Muscle layer of colon (tissue), 2 donors: ENCODE measurements at regions not wholly inside any gene's neighbourhood (a gene's known extent, or its start where the extent isn't known, plus 50 kb on each side); places are given as distances from the start of the nearest gene placed in this dataset.

Experiments used
- H3K27ac ChIP-seq: one replicate; pipeline ENCODE4 v1.7.0; 2013; ENCODE audit warnings: low read depth, mild to moderate bottlenecking, low read length, moderate library complexity
- H3K27me3 ChIP-seq, 2 donors: one replicate each; pipeline ENCODE4 v1.7.0; 2013; ENCODE audit warnings: low read length in 2 of 2, mild to moderate bottlenecking in 2 of 2; ENCODE audit not compliant: insufficient read depth in 2 of 2, control insufficient read depth in 1 of 2
- H3K36me3 ChIP-seq: one replicate; pipeline ENCODE4 v1.7.0; 2013; ENCODE audit warnings: mild to moderate bottlenecking, low read length; ENCODE audit not compliant: insufficient read depth
- H3K4me1 ChIP-seq: one replicate; pipeline ENCODE4 v1.7.0; 2013; ENCODE audit warnings: mild to moderate bottlenecking, low read length; ENCODE audit not compliant: insufficient read depth
- H3K4me3 ChIP-seq, 2 donors: one replicate each; pipeline ENCODE4 v1.7.0; 2013; ENCODE audit warnings: low read length in 2 of 2, low read depth in 1 of 2, mild to moderate bottlenecking in 1 of 2, moderate library complexity in 1 of 2
- H3K9ac ChIP-seq: one replicate; pipeline ENCODE4 v1.7.0; 2013; ENCODE audit warnings: low read length
- H3K9me3 ChIP-seq: one replicate; pipeline ENCODE4 v1.7.0; 2013; ENCODE audit warnings: mild to moderate bottlenecking, low read length
- donor health status: abdominal sarcoma.
- donor health status: Adenocarcinoma of cecum.

- no peaks in the 10 kb centered on the region for H3K36me3 ChIP-seq
- H3K9ac ChIP-seq: no peak overlapping the region
- H3K9me3 ChIP-seq: no peaks in the 10 kb centered on the region
- H3K4me3 ChIP-seq: no peak overlapping the region
- no peak overlapping the region for H3K27ac ChIP-seq
- no peaks in the 10 kb centered on the region for H3K27me3 ChIP-seq
- H3K4me1 ChIP-seq: no peaks in the 10 kb centered on the region
These were observed 207.6 kb upstream of the C14orf180 start for GRCh38 chr14:104371917-104372316.

DNA sequence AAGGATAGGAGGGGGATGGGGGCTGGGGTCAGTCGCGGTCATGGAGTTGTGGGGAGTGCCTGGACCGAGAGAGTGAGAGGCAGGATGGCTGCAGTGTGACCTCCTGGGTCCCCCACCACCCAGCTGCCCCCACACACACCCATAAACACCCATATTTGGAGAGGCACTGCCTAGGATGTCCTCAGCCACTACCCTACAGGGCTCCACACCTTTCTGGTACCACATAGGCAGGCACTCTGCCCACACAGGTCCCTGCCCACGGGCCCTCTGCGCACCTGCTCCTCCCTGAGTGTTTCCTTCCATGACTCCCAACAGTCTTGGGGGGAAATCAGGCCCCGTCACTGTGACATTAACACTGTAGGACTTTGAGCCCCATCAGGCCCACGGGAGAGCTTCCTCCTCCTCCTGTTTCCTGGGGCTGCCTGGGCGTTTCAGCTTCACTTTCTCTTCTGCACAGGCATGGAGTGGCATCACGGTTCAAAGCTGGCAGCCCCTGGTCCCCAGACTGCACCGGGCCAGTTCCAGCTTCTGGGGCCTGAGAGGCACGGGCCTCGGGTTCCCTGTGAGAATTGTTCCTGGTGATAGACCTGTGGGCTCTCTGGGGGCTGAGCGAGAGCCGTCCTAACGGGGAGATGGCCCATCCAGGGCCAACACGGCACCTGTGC lies 207.0 kb upstream of the C14orf180 start:
- no peak overlapping the region for H3K4me3 ChIP-seq
- no peak overlapping the region for H3K9ac ChIP-seq
- no peaks in the 10 kb centered on the region for H3K36me3 ChIP-seq
- H3K27ac ChIP-seq: no peak overlapping the region
- no peaks in the 10 kb centered on the region for H3K4me1 ChIP-seq
- H3K9me3 ChIP-seq: no peaks in the 10 kb centered on the region
- H3K27me3 ChIP-seq: no peaks in the 10 kb centered on the region

DNA sequence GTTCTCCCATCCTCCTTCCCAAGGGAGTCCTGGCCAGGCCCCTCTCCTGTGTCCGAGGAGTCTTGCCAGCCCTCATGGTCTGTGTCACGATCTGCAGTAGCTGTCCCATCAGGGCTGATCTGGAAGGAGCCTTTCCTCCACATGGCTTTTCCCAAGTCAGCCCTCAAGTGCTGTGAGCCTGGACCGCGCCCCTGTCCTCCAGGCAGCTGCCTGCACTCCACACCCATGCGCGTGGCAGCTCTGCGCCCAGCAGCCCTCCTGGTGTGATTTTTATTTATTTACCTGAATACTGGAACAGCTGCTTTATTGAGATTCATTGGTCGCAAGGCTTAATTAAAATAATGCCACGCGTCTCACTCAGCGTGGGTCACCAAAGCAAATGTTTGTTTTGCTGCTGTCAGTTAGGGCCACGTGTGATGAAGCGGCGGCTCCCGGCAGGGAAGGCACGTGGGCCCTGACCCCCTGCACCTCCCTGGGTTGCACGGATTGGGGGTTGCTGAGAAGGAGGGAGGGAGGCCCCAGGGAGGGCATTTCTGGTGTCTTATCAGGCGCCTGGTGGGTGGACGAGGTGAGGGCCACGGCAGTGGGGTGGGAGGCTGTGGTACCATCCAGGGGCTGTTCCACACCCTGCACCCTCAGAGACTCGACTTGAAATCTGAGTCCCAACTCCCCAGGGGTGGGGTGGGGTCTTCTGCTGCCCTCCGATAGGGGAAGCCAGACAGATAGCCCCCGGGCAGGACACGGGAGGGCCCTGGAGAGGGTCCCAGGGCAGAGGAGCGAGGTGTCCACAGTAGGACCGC lies 206.3 kb upstream of the C14orf180 start:
- Histone ChIP-seq H3K9ac (no peak overlapping the region), H3K36me3 (no peaks in the 10 kb centered on the region), H3K27ac (no peak overlapping the region), H3K4me3 (no peak overlapping the region), H3K4me1 (no peaks in the 10 kb centered on the region), H3K9me3 (no peaks in the 10 kb centered on the region), H3K27me3 (no peaks in the 10 kb centered on the region)

DNA sequence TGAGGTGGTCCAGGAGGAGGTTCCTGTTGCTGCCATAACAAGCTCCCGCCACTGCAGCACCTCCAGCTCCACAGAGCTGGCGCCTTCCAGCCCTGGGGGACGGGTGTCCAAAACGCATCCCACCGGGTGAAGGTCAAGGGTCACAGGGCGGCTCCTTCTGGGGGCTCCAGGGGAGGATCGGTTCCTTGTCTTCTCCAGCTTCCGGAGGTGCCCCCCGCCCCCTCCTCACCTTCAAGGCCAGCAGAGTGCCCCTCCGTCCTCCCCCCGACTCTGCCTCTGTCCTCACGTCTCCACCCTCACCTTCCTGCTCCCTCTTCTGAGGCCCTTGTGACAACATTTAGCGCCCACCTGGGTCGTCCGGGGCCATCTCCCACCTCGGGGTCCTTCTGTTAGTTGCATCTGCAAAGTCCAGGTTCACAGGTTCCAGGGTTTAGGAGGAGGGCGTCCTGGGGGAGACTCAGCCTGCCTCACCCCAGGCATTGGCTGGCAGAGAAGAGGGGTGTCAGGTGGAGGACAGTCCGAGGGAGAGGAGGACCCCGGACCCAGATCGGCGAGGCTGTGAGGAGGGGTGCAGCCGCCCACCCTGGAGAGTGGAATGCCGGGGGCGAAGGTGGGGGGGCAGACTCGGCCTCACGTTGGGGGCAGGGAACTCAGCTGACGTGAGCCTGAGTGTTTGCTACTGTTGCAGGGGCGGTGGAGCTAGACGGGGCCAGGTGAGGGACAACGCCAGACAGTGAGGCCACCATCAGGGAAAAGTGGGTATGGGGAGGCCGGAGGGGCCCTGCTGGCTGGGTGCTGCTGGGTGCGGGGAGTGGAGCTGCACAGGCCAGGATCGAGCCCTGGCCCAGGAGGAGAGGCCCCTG lies 205.5 kb upstream of the C14orf180 start:
- no peaks in the 10 kb centered on the region for H3K9me3 ChIP-seq
- H3K4me3 ChIP-seq: no peak overlapping the region
- no peak overlapping the region for H3K9ac ChIP-seq
- no peaks in the 10 kb centered on the region for H3K27me3 ChIP-seq
- H3K36me3 ChIP-seq: no peaks in the 10 kb centered on the region
- no peak overlapping the region for H3K27ac ChIP-seq
- H3K4me1 ChIP-seq: no peaks in the 10 kb centered on the region

DNA sequence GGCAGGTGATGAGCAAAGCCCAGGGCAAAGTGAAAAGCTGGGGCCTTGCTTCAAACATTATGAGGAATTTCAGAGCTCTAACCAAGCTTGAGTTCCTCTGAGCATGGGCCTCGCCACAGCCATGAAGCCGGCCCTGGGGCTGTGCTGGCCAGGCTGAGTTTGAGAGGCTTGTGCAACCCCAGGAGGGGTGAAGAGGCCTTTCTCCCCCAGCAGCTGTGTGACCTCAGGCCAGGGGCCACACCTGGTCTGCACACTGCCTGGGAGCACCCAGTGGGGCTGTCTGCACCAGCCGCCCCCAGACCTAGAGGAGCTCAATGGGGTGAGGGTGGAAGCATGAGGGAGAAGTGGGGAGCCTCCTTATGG lies 204.9 kb upstream of the C14orf180 start:
- Histone ChIP-seq H3K27me3 (no peaks in the 10 kb centered on the region), H3K4me3 (no peak overlapping the region), H3K9me3 (no peaks in the 10 kb centered on the region), H3K9ac (no peak overlapping the region), H3K27ac (no peak overlapping the region), H3K36me3 (no peaks in the 10 kb centered on the region), H3K4me1 (no peaks in the 10 kb centered on the region)

DNA sequence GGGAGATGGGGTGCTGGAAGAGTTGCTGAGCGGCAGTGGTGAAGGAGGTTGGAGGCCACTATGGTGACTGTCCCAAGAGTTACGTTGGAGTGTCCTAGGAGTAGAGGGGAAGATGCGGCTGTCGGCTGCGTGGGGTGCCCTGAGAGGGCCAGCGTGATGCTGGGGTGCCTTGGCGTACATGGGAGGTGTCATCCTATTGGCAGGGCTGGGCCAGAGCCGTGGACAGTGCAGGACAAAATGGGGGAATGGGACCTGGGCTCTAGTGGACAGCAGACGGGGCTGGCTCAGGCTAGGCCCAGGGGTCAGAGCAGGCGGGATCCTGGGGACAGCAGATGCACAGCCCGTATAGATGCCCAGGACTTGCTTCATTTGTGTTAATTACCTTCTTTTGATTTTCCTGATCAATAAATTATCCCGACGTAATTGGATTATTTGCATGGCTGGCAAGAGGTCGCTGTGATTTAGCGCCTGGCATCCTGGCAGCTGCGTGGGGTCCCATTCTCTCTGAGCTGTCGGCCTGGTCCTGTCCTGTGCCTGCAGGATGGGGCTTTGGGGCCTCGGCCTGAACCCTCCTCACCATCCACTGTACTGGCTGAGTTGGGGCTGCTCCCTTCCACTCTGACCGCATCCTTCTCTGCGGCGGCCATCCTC lies 203.9 kb upstream of the C14orf180 start:
- H3K9ac ChIP-seq: no peak overlapping the region
- H3K27ac ChIP-seq: no peak overlapping the region
- no peaks in the 10 kb centered on the region for H3K4me1 ChIP-seq
- H3K27me3 ChIP-seq: no peaks in the 10 kb centered on the region
- H3K36me3 ChIP-seq: no peaks in the 10 kb centered on the region
- H3K4me3 ChIP-seq: no peak overlapping the region
- peaks cover 7% of the 10 kb centered on the region for H3K9me3 ChIP-seq

DNA sequence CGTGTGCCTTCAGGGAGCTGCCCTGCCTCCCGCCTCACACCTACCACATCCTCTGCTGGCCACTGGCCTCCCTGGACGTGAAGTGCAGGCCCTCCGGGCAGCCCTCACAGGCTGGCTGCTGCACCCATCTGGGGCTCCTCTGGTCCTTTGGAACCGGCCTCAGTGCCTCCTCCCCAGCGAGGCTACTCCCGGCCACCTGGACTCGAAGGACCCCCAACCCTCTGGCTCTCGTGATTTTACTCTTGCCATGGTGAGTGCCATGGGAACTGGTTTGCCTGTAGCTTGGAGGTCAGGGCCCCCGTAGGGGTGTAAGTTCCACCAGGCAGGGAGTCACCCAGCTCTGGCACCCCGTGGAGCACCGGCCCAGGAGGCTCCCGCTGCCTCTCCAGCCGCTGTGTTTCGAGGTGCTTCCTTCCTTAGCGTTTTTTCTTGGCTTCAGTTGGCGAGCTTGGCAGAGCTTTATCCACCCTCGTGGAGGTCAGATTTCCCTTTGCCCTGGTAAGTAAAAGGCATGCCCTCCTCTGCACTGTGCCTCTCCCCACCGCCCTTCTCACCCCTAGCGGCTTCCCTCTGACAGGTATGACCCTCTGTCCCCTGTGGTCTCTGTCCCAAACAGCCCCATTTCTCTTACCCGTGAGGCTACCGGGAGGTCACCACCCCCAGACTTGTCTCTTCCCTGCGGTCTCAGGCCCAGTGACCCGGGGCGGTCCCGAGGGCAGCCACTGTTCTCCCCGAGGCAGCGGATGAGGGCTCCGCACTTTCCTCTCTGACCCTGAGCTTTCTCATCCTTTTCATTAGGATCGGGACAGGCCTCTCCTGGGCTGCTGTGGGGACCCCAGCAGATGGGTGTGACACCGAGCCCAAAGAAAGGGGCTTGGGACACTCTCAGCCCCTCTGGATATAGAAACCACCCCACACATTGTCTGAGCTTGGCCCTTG lies 203.1 kb upstream of the C14orf180 start:
- Histone ChIP-seq H3K36me3 (no peaks in the 10 kb centered on the region), H3K9ac (no peak overlapping the region), H3K27me3 (no peaks in the 10 kb centered on the region), H3K9me3 (peaks cover 12% of the 10 kb centered on the region), H3K4me1 (no peaks in the 10 kb centered on the region), H3K4me3 (no peak overlapping the region), H3K27ac (no peak overlapping the region)

DNA sequence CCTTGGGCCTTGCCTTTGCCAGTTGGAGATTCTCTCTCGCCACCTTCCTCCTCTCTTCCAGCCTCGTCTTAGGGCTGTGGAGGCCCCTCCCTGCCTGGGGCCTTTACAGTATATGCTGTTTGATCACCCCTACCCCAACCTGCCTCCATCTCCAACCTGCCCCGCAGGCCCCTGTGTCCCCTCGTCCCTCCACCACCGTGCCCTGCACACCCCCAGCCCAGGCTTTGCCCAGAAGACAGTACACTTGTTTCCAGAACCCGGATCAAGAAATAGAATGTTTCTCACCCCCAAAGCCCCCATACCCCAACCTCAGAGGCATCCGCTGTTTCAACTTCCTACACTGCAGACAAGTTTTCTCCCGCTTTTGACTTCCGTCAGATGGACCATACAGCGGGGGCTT lies 202.3 kb upstream of the C14orf180 start:
- Histone ChIP-seq H3K4me3 (no peak overlapping the region), H3K9ac (no peak overlapping the region), H3K4me1 (no peaks in the 10 kb centered on the region), H3K36me3 (no peaks in the 10 kb centered on the region), H3K9me3 (peaks cover 12% of the 10 kb centered on the region), H3K27ac (no peak overlapping the region), H3K27me3 (no peaks in the 10 kb centered on the region)

DNA sequence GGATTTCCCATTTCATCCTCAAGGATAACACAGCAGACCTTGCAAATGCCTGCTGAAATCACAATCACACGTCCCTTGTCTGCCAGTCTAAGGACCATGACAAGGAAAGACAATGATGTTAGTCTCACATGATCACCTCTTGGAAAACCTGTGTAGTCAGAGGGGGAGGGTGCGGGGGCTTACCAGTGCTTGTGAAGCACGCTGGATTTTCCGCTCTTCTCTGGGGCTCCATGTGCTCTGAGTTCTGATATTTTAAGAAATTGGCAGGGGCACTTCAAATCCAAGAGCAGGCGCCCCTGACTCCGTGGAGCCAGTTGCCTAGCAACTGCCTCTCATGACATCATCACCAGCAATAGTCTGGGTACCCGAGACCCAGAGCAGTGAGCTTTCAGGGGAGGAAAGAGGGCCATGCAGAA lies 200.9 kb upstream of the C14orf180 start:
- H3K4me3 ChIP-seq: no peak overlapping the region
- H3K36me3 ChIP-seq: no peaks in the 10 kb centered on the region
- peaks cover 12% of the 10 kb centered on the region for H3K9me3 ChIP-seq
- H3K4me1 ChIP-seq: no peaks in the 10 kb centered on the region
- no peak overlapping the region for H3K27ac ChIP-seq
- no peak overlapping the region for H3K9ac ChIP-seq
- H3K27me3 ChIP-seq: peaks cover 0 to 6% of the 10 kb centered on the region in 2 donors

DNA sequence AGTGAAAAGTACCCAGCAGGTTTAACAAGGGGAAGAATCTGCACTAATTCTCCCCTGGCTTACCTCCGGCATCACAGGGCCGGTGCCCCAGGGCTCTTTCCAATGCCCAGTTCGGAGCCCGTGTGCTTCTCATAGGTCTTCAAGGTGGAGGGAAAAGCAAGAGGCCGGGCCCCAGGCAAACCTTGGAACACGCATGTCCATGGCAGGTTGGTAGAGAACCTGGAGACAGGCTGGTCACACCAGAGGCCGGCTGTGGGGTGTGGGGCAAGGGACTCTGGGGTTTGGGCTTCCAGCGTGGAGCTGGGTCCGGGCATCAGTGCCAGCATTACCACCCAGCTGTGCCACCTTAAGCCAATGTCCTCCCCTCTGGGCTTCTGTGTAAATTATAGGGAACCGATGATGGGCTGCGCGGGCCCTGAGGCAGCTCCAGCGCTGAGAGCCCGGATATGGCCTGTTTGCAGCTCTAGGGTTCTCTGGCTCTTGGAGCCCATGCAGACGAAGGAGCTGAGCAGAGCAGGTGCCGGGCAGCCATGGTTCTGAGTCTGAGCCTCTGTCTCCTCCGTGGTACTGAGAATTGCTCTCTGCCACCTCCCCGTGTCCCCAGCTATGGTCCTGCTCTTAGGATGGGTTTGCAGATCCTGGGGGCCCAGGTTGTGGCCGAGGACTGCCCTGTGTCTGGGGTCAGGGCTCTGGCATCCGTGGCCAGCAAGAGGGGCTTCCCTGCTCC lies 197.0 kb upstream of the C14orf180 start:
- no peak overlapping the region for H3K4me3 ChIP-seq
- H3K27me3 ChIP-seq: peaks cover 0 to 14% of the 10 kb centered on the region in 2 donors
- H3K9ac ChIP-seq: no peak overlapping the region
- H3K36me3 ChIP-seq: no peaks in the 10 kb centered on the region
- no peaks in the 10 kb centered on the region for H3K4me1 ChIP-seq
- H3K27ac ChIP-seq: no peak overlapping the region
- H3K9me3 ChIP-seq: peaks cover 12% of the 10 kb centered on the region
